SK-N-MC (cell line): ENCODE measurements at regions not wholly inside any gene's neighbourhood (a gene's known extent, or its start where the extent isn't known, plus 50 kb on each side); places are given as distances from the start of the nearest gene placed in this dataset.

Source experiments
- EZH2 ChIP-seq: fragments of 200-600 bp; sonication (generic); IDR thresholded peaks from one replicate; pipeline ENCODE4 v1.6.1; 2017; ENCODE audit warnings: antibody characterized with exemption
- FOXP2 ChIP-seq: optimal IDR thresholded peaks from 2 replicates; pipeline ENCODE3; 2011; ENCODE audit warnings: mild to moderate bottlenecking, moderate library complexity; ENCODE audit not compliant: insufficient read depth; ENCODE audit errors: extremely low read length, control extremely low read depth
- POLR2AphosphoS5 ChIP-seq: IDR thresholded peaks from 2 replicates; pipeline ENCODE4 v1.6.1; 2012; ENCODE audit warnings: mild to moderate bottlenecking, low read depth, low read length, borderline replicate concordance

GRCh38 chr16:86322806-86323205 lies 187.5 kb upstream of the FOXF1 start:
- TF ChIP-seq EZH2 = no peak
- no peak for TF ChIP-seq POLR2AphosphoS5
- TF ChIP-seq FOXP2 = no peak
